HepG2 (cell line): ENCODE measurements at regions not wholly inside any gene's neighbourhood (a gene's known extent, or its start where the extent isn't known, plus 50 kb on each side); places are given as distances from the start of the nearest gene placed in this dataset.

Experiments used
- ARID5B ChIP-seq: IDR thresholded peaks from 2 replicates; pipeline ENCODE4 v1.4.0; 2020; ENCODE audit warnings: mild to moderate bottlenecking, missing genetic modification reagents
- CREBL2 ChIP-seq: sonication (generic); formaldehyde crosslinking; IDR thresholded peaks from 2 replicates; pipeline ENCODE4 v1.8.1; 2023; ENCODE audit warnings: missing genetic modification reagents, mild to moderate bottlenecking, borderline replicate concordance
- EED ChIP-seq: sonication (generic); formaldehyde crosslinking; IDR thresholded peaks from 2 replicates; pipeline ENCODE4 v1.5.0; 2020; ENCODE audit warnings: mild to moderate bottlenecking, missing genetic modification reagents
- HMG20A ChIP-seq: IDR thresholded peaks from 2 replicates; pipeline ENCODE4 v1.6.1; 2016; ENCODE audit warnings: borderline replicate concordance
- KAT8 ChIP-seq: IDR thresholded peaks from 2 replicates; pipeline ENCODE4 v1.6.1; 2016; ENCODE audit warnings: missing genetic modification reagents, missing compliant biosample characterization
- MATR3 ChIP-seq: sonication (generic); formaldehyde crosslinking; IDR thresholded peaks from 2 replicates; pipeline ENCODE4 v1.4.0; 2020; ENCODE audit warnings: missing genetic modification reagents
- NR2F2 ChIP-seq: IDR thresholded peaks from 2 replicates; pipeline ENCODE4 v1.6.1; 2012; ENCODE audit warnings: low read depth, inconsistent platforms, borderline replicate concordance
- POLR2A ChIP-seq, 2 experiments: IDR thresholded peaks; 2 replicates each; pipeline ENCODE4 v1.6.1; 2011; ENCODE audit warnings: low read depth in 2 of 2, low read length in 2 of 2, mild to moderate bottlenecking in 1 of 2, moderate library complexity in 1 of 2; ENCODE audit not compliant: insufficient read depth in 1 of 2
- RNF219 ChIP-seq: sonication (generic); formaldehyde crosslinking; IDR thresholded peaks from 2 replicates; pipeline ENCODE4 v1.5.0; 2020; ENCODE audit warnings: mild to moderate bottlenecking, missing genetic modification reagents
- RXRA ChIP-seq: sonication (generic); formaldehyde crosslinking; IDR thresholded peaks from 2 replicates; pipeline ENCODE4 v1.5.1; 2020; ENCODE audit warnings: missing genetic modification reagents
- SNAPC5 ChIP-seq: sonication (generic); formaldehyde crosslinking; IDR thresholded peaks from 2 replicates; pipeline ENCODE4 v1.8.1; 2023; ENCODE audit warnings: mild to moderate bottlenecking, missing genetic modification reagents, borderline replicate concordance
- THAP7 ChIP-seq: sonication (generic); formaldehyde crosslinking; IDR thresholded peaks from 2 replicates; pipeline ENCODE4 v1.8.1; 2023; ENCODE audit warnings: mild to moderate bottlenecking, missing genetic modification reagents
- TOPORS ChIP-seq: sonication (generic); formaldehyde crosslinking; IDR thresholded peaks from 2 replicates; pipeline ENCODE4 v1.8.0; 2023; ENCODE audit warnings: mild to moderate bottlenecking, missing genetic modification reagents
- YEATS2 ChIP-seq: sonication (generic); formaldehyde crosslinking; IDR thresholded peaks from 2 replicates; pipeline ENCODE4 v1.4.0; 2020; ENCODE audit warnings: missing genetic modification reagents, borderline replicate concordance
- ZNF468 ChIP-seq: sonication (generic); formaldehyde crosslinking; IDR thresholded peaks from 2 replicates; pipeline ENCODE4 v1.8.0; 2022; ENCODE audit warnings: mild to moderate bottlenecking, moderate library complexity, missing genetic modification reagents
- ZNF570 ChIP-seq: sonication (generic); formaldehyde crosslinking; IDR thresholded peaks from 2 replicates; pipeline ENCODE4 v1.4.0; 2020; ENCODE audit warnings: mild to moderate bottlenecking, missing genetic modification reagents, borderline replicate concordance
- ZNF609 ChIP-seq: sonication (generic); formaldehyde crosslinking; IDR thresholded peaks from 2 replicates; pipeline ENCODE4 v1.4.0; 2020; ENCODE audit warnings: mild to moderate bottlenecking, missing genetic modification reagents, borderline replicate concordance

GRCh38 chr4:4641661-4642495, 100.0 kb upstream of the STX18 start (continued):
- TF ChIP-seq NR2F2 (no peak), KAT8 (CRISPR knock-in tag) (no peak), RXRA (CRISPR knock-in tag) (0 out of 2 replicates have a peak, but pooled peaks have one; percentile 19), SNAPC5 (CRISPR knock-in tag) (0 out of 2 replicates have a peak, but pooled peaks have one; percentile 34), POLR2A (IDR thresholded peaks at IDR 0.05; ENCODE audit: insufficient read depth in 1 of 2, low read depth in 2 of 2, low read length in 2 of 2) (peak; percentile 47 to 78; a peak in 3 of 4 replicates), MATR3 (CRISPR knock-in tag) (no peak), ZNF609 (no peak), THAP7 (no peak), ARID5B (CRISPR knock-in tag) (0 out of 2 replicates have a peak, but pooled peaks have one; percentile 11), CREBL2 (CRISPR knock-in tag) (no peak), HMG20A (CRISPR knock-in tag) (no peak), ZNF468 (CRISPR knock-in tag) (no peak), ZNF570 (no peak), YEATS2 (CRISPR knock-in tag) (no peak), RNF219 (no peak), TOPORS (CRISPR knock-in tag) (no peak), EED (CRISPR knock-in tag) (no peak)
